T47D (cell line): ENCODE measurements at regions not wholly inside any gene's neighbourhood (a gene's known extent, or its start where the extent isn't known, plus 50 kb on each side); places are given as distances from the start of the nearest gene placed in this dataset.
A peak's percentile ranks its signal among the peaks of the same experiment; 100 is the strongest.

Experiments used
- DNase-seq, 2 experiments: peaks; one replicate each; pipeline versions ENCODE4 v3.0.0 to v3.0.0-alpha.2; 2011 to 2012; ENCODE audit warnings: low read depth in 1 of 2, low spot score in 1 of 2
- JUND ChIP-seq: IDR thresholded peaks from 2 replicates; pipeline ENCODE4 v1.6.1; 2012; ENCODE audit warnings: low read depth
- in situ Hi-C: cut with HindIII; loops from 2 replicates; pipeline ENCODE4 v1.10.0; 2016; ENCODE audit warnings: low sequenced_read_pairs, low pct_unique_long_range_greater_than_20kb

- in situ Hi-C loops = no loop called here
- TF ChIP-seq JUND = no peak
- DNase-seq = peak in 1 of 2 experiments; percentile 1
Measured at GRCh38 chr7:94332571-94332970, 62.1 kb upstream of the COL1A2 start.

GRCh38 chr7:94333810-94334209, 60.9 kb upstream of the COL1A2 start:
- DNase-seq = peak in 1 of 2 experiments; percentile 25
- no peak for TF ChIP-seq JUND
- in situ Hi-C loops = no loop called here

- no peak for DNase-seq
- no peak for TF ChIP-seq JUND
- in situ Hi-C loops = no loop called here
Measured at GRCh38 chr7:94335586-94335985, 59.1 kb upstream of the COL1A2 start.

DNA sequence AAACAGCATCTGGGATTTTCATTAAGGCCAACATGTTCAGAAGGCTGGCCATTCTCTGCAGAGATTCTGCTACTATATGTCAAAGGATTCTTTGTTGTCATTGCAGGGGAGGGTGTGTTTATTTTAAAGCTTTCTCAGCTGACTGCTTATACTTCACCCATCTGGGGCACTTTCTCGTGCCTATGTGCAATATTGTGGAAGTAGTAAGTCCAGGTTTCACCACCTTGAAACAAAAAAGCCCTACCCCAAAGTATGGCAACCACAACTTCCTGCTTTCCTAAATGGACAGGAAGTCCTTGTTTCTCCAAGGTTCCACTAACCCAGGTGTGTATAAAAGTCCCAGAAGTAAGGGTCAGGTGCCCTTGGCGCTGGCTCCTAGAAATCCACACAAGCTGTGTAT, 58.7 kb upstream of the COL1A2 start:
- TF ChIP-seq JUND = no peak
- in situ Hi-C loops = no loop called here
- DNase-seq = no peak

GRCh38 chr7:94338921-94339371, 55.7 kb upstream of the COL1A2 start:
- in situ Hi-C loops = no loop called here

GRCh38 chr7:94344826-94345225, 49.9 kb upstream of the COL1A2 start:
- TF ChIP-seq JUND = no peak
- in situ Hi-C loops = no loop called here
- no peak for DNase-seq

More at GRCh38 chr7:94338921-94339371, 55.7 kb upstream of the COL1A2 start:
- no peak for TF ChIP-seq JUND
- no peak for DNase-seq
